SK-N-SH (cell line): ENCODE measurements at regions not wholly inside any gene's neighbourhood (a gene's known extent, or its start where the extent isn't known, plus 50 kb on each side); places are given as distances from the start of the nearest gene placed in this dataset.

Source experiments
- CHD2 ChIP-seq: fragments of 150-350 bp; IDR thresholded peaks from 2 replicates; pipeline ENCODE4 v1.6.1; 2018; ENCODE audit warnings: low read length; ENCODE audit not compliant: partially characterized antibody
- EZH2phosphoT487 ChIP-seq: fragments of 200-600 bp; sonication (generic); IDR thresholded peaks from 2 replicates; pipeline ENCODE4 v1.6.1; 2017; ENCODE audit warnings: low read depth, mixed run types, mild to moderate bottlenecking, antibody characterized with exemption, moderate library complexity, borderline replicate concordance
- FOXM1 ChIP-seq: IDR thresholded peaks from 2 replicates; pipeline ENCODE4 v1.4.0; 2012; ENCODE audit warnings: low read depth, mild to moderate bottlenecking
- MXI1 ChIP-seq: IDR thresholded peaks from 2 replicates; pipeline ENCODE4 v1.6.1; 2012; ENCODE audit warnings: mild to moderate bottlenecking, low read depth, low read length, improper control_type of control experiment
- POLR2AphosphoS5 ChIP-seq: IDR thresholded peaks from 2 replicates; pipeline ENCODE4 v1.6.1; 2012; ENCODE audit warnings: low read depth, low read length
- RAD21 ChIP-seq: IDR thresholded peaks from 2 replicates; pipeline ENCODE4 v1.6.1; 2012; ENCODE audit warnings: mild to moderate bottlenecking, low read length
- SIN3A ChIP-seq: IDR thresholded peaks from 2 replicates; pipeline ENCODE4 v1.6.1; 2012; ENCODE audit warnings: low read depth, mild to moderate bottlenecking, low read length, moderate library complexity, borderline replicate concordance
- SMC3 ChIP-seq: IDR thresholded peaks from 2 replicates; pipeline ENCODE4 v1.6.1; 2012; ENCODE audit warnings: low read depth, low read length, improper control_type of control experiment
- TAF1 ChIP-seq: IDR thresholded peaks from 2 replicates; pipeline ENCODE4 v1.6.1; 2012; ENCODE audit warnings: low read depth, mild to moderate bottlenecking, low read length, moderate library complexity, borderline replicate concordance
- TCF12 ChIP-seq: IDR thresholded peaks from 2 replicates; pipeline ENCODE4 v1.4.0; 2012
- TEAD4 ChIP-seq: IDR thresholded peaks from 2 replicates; pipeline ENCODE4 v1.4.0; 2012; ENCODE audit warnings: mild to moderate bottlenecking, borderline replicate concordance; ENCODE audit not compliant: insufficient read depth
- TF ChIP-seq, protein P1 (sequence below): fragments of 200-600 bp; sonication (generic); IDR thresholded peaks from 2 replicates; pipeline ENCODE4 v1.6.1; 2017; ENCODE audit warnings: antibody characterized with exemption, mild to moderate bottlenecking, moderate library complexity
- TF ChIP-seq, protein P2 (sequence below): IDR thresholded peaks from 2 replicates; pipeline ENCODE4 v1.6.1; 2012; ENCODE audit warnings: mild to moderate bottlenecking, low read depth, low read length, moderate library complexity
- TF ChIP-seq, protein P3 (sequence below): IDR thresholded peaks from 2 replicates; pipeline ENCODE4; 2012

DNA sequence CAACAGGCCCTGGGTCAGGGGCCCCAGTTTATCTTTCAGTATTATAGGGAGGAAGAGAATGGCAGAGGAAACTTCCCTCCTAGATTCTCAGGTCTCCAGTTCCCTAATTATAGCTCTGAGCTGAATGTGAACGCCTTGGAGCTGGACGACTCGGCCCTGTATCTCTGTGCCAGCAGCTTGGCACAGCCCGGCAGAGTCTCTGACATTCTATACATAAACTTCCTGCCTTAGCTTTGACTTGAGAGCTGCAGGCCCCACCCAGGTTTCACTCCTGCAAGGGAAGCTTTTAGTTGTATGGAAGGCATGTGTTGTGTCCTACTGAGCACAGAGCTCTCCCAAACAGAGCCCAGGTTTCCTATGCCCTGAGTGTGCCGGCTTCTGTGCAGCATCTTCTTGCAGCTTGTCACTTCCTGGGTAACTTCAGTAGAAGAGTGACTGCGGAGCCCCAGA is 205.6 kb upstream of the PRSS58 start:
- TF ChIP-seq SIN3A = no peak
- TF ChIP-seq, protein P1, sequence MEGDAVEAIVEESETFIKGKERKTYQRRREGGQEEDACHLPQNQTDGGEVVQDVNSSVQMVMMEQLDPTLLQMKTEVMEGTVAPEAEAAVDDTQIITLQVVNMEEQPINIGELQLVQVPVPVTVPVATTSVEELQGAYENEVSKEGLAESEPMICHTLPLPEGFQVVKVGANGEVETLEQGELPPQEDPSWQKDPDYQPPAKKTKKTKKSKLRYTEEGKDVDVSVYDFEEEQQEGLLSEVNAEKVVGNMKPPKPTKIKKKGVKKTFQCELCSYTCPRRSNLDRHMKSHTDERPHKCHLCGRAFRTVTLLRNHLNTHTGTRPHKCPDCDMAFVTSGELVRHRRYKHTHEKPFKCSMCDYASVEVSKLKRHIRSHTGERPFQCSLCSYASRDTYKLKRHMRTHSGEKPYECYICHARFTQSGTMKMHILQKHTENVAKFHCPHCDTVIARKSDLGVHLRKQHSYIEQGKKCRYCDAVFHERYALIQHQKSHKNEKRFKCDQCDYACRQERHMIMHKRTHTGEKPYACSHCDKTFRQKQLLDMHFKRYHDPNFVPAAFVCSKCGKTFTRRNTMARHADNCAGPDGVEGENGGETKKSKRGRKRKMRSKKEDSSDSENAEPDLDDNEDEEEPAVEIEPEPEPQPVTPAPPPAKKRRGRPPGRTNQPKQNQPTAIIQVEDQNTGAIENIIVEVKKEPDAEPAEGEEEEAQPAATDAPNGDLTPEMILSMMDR = no peak
- no peak for TF ChIP-seq CHD2
- TF ChIP-seq, protein P2, sequence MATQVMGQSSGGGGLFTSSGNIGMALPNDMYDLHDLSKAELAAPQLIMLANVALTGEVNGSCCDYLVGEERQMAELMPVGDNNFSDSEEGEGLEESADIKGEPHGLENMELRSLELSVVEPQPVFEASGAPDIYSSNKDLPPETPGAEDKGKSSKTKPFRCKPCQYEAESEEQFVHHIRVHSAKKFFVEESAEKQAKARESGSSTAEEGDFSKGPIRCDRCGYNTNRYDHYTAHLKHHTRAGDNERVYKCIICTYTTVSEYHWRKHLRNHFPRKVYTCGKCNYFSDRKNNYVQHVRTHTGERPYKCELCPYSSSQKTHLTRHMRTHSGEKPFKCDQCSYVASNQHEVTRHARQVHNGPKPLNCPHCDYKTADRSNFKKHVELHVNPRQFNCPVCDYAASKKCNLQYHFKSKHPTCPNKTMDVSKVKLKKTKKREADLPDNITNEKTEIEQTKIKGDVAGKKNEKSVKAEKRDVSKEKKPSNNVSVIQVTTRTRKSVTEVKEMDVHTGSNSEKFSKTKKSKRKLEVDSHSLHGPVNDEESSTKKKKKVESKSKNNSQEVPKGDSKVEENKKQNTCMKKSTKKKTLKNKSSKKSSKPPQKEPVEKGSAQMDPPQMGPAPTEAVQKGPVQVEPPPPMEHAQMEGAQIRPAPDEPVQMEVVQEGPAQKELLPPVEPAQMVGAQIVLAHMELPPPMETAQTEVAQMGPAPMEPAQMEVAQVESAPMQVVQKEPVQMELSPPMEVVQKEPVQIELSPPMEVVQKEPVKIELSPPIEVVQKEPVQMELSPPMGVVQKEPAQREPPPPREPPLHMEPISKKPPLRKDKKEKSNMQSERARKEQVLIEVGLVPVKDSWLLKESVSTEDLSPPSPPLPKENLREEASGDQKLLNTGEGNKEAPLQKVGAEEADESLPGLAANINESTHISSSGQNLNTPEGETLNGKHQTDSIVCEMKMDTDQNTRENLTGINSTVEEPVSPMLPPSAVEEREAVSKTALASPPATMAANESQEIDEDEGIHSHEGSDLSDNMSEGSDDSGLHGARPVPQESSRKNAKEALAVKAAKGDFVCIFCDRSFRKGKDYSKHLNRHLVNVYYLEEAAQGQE = no peak
- no peak for TF ChIP-seq TAF1
- no peak for TF ChIP-seq SMC3
- no peak for TF ChIP-seq TCF12
- TF ChIP-seq FOXM1 = no peak
- TF ChIP-seq, protein P3, sequence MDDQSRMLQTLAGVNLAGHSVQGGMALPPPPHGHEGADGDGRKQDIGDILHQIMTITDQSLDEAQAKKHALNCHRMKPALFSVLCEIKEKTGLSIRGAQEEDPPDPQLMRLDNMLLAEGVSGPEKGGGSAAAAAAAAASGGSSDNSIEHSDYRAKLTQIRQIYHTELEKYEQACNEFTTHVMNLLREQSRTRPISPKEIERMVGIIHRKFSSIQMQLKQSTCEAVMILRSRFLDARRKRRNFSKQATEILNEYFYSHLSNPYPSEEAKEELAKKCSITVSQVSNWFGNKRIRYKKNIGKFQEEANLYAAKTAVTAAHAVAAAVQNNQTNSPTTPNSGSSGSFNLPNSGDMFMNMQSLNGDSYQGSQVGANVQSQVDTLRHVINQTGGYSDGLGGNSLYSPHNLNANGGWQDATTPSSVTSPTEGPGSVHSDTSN = no peak
- no peak for TF ChIP-seq EZH2phosphoT487
- no peak for TF ChIP-seq POLR2AphosphoS5
- no peak for TF ChIP-seq RAD21
- no peak for TF ChIP-seq MXI1
- no peak for TF ChIP-seq TEAD4
